ENCODE measurements at regions not wholly inside any gene's neighbourhood (a gene's known extent, or its start where the extent isn't known, plus 50 kb on each side); places are given as distances from the start of the nearest gene placed in this dataset.

GRCh38 chr7:156061689-156062255 lies 249.5 kb upstream of the SHH start:
- TF ChIP-seq POLR2A (IDR thresholded peaks at IDR 0.05): no peak
- TF ChIP-seq, protein P1, sequence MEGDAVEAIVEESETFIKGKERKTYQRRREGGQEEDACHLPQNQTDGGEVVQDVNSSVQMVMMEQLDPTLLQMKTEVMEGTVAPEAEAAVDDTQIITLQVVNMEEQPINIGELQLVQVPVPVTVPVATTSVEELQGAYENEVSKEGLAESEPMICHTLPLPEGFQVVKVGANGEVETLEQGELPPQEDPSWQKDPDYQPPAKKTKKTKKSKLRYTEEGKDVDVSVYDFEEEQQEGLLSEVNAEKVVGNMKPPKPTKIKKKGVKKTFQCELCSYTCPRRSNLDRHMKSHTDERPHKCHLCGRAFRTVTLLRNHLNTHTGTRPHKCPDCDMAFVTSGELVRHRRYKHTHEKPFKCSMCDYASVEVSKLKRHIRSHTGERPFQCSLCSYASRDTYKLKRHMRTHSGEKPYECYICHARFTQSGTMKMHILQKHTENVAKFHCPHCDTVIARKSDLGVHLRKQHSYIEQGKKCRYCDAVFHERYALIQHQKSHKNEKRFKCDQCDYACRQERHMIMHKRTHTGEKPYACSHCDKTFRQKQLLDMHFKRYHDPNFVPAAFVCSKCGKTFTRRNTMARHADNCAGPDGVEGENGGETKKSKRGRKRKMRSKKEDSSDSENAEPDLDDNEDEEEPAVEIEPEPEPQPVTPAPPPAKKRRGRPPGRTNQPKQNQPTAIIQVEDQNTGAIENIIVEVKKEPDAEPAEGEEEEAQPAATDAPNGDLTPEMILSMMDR (IDR thresholded peaks at IDR 0.05): no peak

All from esophagus squamous epithelium (tissue), 4 donors.